Mucosa of rectum (tissue), 2 donors: ENCODE measurements at regions not wholly inside any gene's neighbourhood (a gene's known extent, or its start where the extent isn't known, plus 50 kb on each side); places are given as distances from the start of the nearest gene placed in this dataset.
A peak's percentile ranks its signal among the peaks of the same experiment; 100 is the strongest.

ENCODE experiments used
- H3K27ac ChIP-seq, 2 donors: one replicate each; pipeline ENCODE4 v1.7.0; 2013; ENCODE audit warnings: inconsistent platforms in 2 of 2, low read depth in 2 of 2, low read length in 2 of 2
- H3K27me3 ChIP-seq, 2 donors: one replicate each; pipeline ENCODE4 v1.7.0; 2013; ENCODE audit warnings: low read length in 2 of 2; ENCODE audit not compliant: control insufficient read depth in 2 of 2, insufficient read depth in 2 of 2
- H3K36me3 ChIP-seq, 2 donors: one replicate each; pipeline ENCODE4 v1.7.0; 2013; ENCODE audit warnings: low read length in 2 of 2; ENCODE audit not compliant: control insufficient read depth in 2 of 2, insufficient read depth in 2 of 2
- H3K4me1 ChIP-seq, 2 donors: one replicate each; pipeline ENCODE4 v1.7.0; 2013; ENCODE audit warnings: low read length in 2 of 2, mild to moderate bottlenecking in 1 of 2; ENCODE audit not compliant: control insufficient read depth in 2 of 2, insufficient read depth in 2 of 2
- H3K4me3 ChIP-seq, 2 donors: one replicate each; pipeline ENCODE4 v1.7.0; 2013; ENCODE audit warnings: low read length in 2 of 2
- H3K9ac ChIP-seq, 2 donors: one replicate each; pipeline ENCODE4 v1.7.0; 2013; ENCODE audit warnings: low read length in 2 of 2, low read depth in 1 of 2, mild to moderate bottlenecking in 1 of 2
- H3K9me3 ChIP-seq, 2 donors: one replicate each; pipeline ENCODE4 v1.7.0; 2013; ENCODE audit warnings: low read length in 2 of 2; ENCODE audit not compliant: control insufficient read depth in 2 of 2
- donor health status: healthy.
- donor health status: Normal muscosa, but diverticular disease.

- no peaks in the 10 kb centered on the region for H3K36me3 ChIP-seq
- H3K27ac ChIP-seq, result peak overlapping the region; percentile 67 to 82
- H3K9ac ChIP-seq, result peak overlapping the region in 1 of 2 donors; percentile 9
- no peak overlapping the region for H3K4me3 ChIP-seq
- no peaks in the 10 kb centered on the region for H3K9me3 ChIP-seq
- no peaks in the 10 kb centered on the region for H3K27me3 ChIP-seq
- H3K4me1 ChIP-seq, result peaks cover 0 to 4% of the 10 kb centered on the region in 2 donors
Observed at GRCh38 chr16:86343796-86344585, 166.3 kb upstream of the FOXF1 start.

GRCh38 chr16:86344586-86344871 is 165.8 kb upstream of the FOXF1 start:
- Histone ChIP-seq H3K4me1 (peaks cover 0 to 4% of the 10 kb centered on the region in 2 donors), H3K27me3 (no peaks in the 10 kb centered on the region), H3K27ac (peak overlapping the region in 1 of 2 donors; percentile 82), H3K9ac (no peak overlapping the region), H3K36me3 (no peaks in the 10 kb centered on the region), H3K4me3 (no peak overlapping the region), H3K9me3 (no peaks in the 10 kb centered on the region)

- Histone ChIP-seq H3K4me1 (peaks cover 0 to 4% of the 10 kb centered on the region in 2 donors), H3K36me3 (no peaks in the 10 kb centered on the region), H3K4me3 (no peak overlapping the region), H3K27ac (no peak overlapping the region), H3K9me3 (no peaks in the 10 kb centered on the region), H3K27me3 (peaks cover 0 to 2% of the 10 kb centered on the region in 2 donors), H3K9ac (no peak overlapping the region)
Observed at GRCh38 chr16:86344881-86345280, 165.4 kb upstream of the FOXF1 start.

- H3K27me3 ChIP-seq, result peaks cover 0 to 4% of the 10 kb centered on the region in 2 donors
- no peaks in the 10 kb centered on the region for H3K36me3 ChIP-seq
Observed at GRCh38 chr16:86345516-86345915, 164.8 kb upstream of the FOXF1 start.

GRCh38 chr16:86346034-86346433 is 164.3 kb upstream of the FOXF1 start:
- Histone ChIP-seq H3K4me3 (no peak overlapping the region), H3K27ac (no peak overlapping the region), H3K9ac (no peak overlapping the region), H3K9me3 (no peaks in the 10 kb centered on the region), H3K27me3 (peaks cover 0 to 4% of the 10 kb centered on the region in 2 donors), H3K4me1 (peaks cover 0 to 4% of the 10 kb centered on the region in 2 donors), H3K36me3 (no peaks in the 10 kb centered on the region)

More at GRCh38 chr16:86345516-86345915, 164.8 kb upstream of the FOXF1 start:
- Histone ChIP-seq H3K4me1 (peaks cover 0 to 4% of the 10 kb centered on the region in 2 donors), H3K27ac (no peak overlapping the region), H3K4me3 (no peak overlapping the region), H3K9ac (no peak overlapping the region), H3K9me3 (no peaks in the 10 kb centered on the region)

- Histone ChIP-seq H3K4me3 (no peak overlapping the region), H3K4me1 (peaks cover 0 to 4% of the 10 kb centered on the region in 2 donors), H3K9ac (no peak overlapping the region), H3K36me3 (no peaks in the 10 kb centered on the region), H3K9me3 (no peaks in the 10 kb centered on the region), H3K27me3 (peaks cover 0 to 4% of the 10 kb centered on the region in 2 donors), H3K27ac (no peak overlapping the region)
Observed at GRCh38 chr16:86347090-86347489, 163.2 kb upstream of the FOXF1 start.

GRCh38 chr16:86347916-86348555 is 162.3 kb upstream of the FOXF1 start:
- Histone ChIP-seq H3K36me3 (no peaks in the 10 kb centered on the region), H3K4me3 (no peak overlapping the region), H3K4me1 (peaks cover 0 to 4% of the 10 kb centered on the region in 2 donors), H3K9me3 (no peaks in the 10 kb centered on the region), H3K9ac (no peak overlapping the region), H3K27me3 (peaks cover 0 to 4% of the 10 kb centered on the region in 2 donors), H3K27ac (no peak overlapping the region)

GRCh38 chr16:86349338-86349900 is 160.9 kb upstream of the FOXF1 start:
- Histone ChIP-seq H3K27ac (no peak overlapping the region), H3K9me3 (no peaks in the 10 kb centered on the region), H3K36me3 (no peaks in the 10 kb centered on the region), H3K4me1 (no peaks in the 10 kb centered on the region), H3K27me3 (peaks cover 0 to 4% of the 10 kb centered on the region in 2 donors), H3K4me3 (no peak overlapping the region), H3K9ac (no peak overlapping the region)

- H3K27ac ChIP-seq, result no peak overlapping the region
- no peaks in the 10 kb centered on the region for H3K36me3 ChIP-seq
- H3K9ac ChIP-seq, result no peak overlapping the region
- H3K27me3 ChIP-seq, result peaks cover 0 to 4% of the 10 kb centered on the region in 2 donors
- no peak overlapping the region for H3K4me3 ChIP-seq
- no peaks in the 10 kb centered on the region for H3K4me1 ChIP-seq
- H3K9me3 ChIP-seq, result no peaks in the 10 kb centered on the region
Observed at GRCh38 chr16:86350289-86350688, 160.0 kb upstream of the FOXF1 start.

- no peaks in the 10 kb centered on the region for H3K4me1 ChIP-seq
- H3K27me3 ChIP-seq, result peaks cover 0 to 4% of the 10 kb centered on the region in 2 donors
- no peak overlapping the region for H3K4me3 ChIP-seq
- H3K9me3 ChIP-seq, result no peaks in the 10 kb centered on the region
- no peak overlapping the region for H3K27ac ChIP-seq
- H3K36me3 ChIP-seq, result no peaks in the 10 kb centered on the region
- no peak overlapping the region for H3K9ac ChIP-seq
Observed at GRCh38 chr16:86351041-86351784, 159.1 kb upstream of the FOXF1 start.
